NCI-H510A (cell line): ENCODE measurements at regions not wholly inside any gene's neighbourhood (a gene's known extent, or its start where the extent isn't known, plus 50 kb on each side); places are given as distances from the start of the nearest gene placed in this dataset.

Experiments
- DNase-seq: peaks from one replicate; lab custom pipeline; 2025; lab: John Stamatoyannopoulos, UW

DNA sequence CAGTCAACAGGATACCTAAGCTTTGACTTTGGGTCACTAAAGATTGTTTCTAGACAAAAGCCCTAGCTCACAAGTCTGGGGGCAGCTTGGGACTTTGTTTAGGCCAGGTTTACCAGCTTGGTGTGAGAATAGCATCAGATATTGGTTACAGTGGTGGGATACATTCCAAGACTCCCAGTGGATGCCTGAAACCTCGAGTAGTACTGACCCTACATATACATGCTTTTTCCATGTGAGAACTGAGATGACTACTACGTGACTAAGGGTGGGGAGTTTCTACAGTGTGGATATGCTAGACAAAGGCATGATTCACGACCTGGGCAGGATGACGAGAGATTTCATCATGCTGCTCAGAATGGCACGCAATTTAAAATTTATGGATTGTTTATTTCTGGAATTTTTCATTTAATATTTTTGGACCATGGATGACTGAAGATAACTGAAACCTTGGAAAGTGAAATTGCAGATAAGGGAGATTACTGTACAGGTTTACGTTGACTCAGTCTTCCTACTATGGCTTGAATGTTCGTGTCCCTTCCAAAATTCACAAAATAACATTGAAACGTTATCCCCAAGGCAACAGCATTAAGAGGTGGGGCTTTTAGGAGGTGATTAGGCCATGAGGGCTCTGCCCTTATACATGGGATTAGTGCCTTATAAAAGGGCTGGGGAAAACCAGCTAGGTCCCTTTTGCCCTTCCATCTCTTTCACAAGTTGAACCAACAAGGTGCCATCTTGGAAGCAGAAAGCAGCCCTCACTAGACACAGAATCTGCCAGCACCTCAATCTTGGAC is 50.2 kb upstream of the CTAGE1 start:
- DNase-seq, result no peak

DNA sequence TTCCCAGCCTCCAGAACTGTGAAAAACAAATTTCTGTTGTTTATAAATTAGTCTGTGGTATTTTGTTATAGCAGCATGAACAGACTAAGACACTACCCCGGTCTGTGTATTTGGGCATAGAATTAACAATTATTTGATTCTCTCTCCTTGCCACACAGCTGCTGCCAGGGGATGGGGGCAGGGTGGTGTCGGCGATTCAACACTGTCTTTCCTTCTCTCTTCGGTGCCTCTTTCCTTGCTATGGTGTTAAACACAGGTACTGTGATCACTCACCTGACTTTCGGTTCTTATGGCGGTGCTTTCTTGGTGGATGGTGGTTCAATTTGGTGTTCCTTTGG is 50.8 kb upstream of the CTAGE1 start:
- no peak for DNase-seq

DNA sequence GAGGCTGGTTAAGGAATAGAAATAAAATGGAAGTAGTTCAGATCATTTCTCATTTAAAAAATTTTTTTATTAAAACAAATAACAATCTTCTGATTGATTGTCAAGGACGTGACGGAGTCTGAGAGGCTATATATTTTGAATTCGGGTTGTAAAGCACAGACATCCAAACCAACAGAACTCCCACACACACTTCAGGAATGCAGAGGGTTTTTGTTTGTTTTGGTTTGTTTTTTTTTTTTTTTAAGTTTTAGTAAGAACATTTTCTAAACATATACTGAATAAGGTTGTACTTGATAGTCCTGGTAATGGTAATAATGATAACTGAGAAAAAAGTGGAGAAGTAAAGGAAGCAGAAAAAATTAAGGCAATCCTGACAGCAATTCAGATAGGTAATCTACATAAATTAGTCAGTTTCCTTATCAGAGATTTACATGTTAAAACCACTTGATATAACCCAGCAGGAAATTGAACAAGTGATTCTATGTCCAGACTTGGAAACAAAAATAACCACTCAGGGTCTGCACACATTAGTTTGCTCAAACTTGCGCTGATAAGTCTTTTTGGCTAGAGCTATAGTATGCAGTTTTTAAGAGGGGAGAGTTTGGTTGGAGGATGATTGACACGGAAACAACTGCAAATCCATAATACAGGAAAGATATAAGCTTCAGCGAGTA is 51.5 kb upstream of the CTAGE1 start:
- DNase-seq, result no peak

DNA sequence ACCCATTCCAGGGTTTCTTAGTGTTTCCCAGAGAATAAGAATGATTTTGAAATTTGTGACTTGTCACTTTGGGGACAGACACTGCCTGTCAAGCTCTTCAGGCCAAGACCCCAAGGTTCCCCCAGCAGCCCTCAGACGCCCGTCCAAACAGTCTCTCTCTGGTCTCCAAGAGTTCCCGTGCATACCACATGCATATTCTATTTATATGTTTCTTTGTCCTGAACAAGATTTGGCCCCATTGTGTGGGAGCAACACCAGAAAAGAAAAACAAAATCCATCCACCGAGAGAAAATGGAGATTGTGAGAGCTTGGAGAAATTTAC is 52.2 kb upstream of the CTAGE1 start:
- no peak for DNase-seq

DNA sequence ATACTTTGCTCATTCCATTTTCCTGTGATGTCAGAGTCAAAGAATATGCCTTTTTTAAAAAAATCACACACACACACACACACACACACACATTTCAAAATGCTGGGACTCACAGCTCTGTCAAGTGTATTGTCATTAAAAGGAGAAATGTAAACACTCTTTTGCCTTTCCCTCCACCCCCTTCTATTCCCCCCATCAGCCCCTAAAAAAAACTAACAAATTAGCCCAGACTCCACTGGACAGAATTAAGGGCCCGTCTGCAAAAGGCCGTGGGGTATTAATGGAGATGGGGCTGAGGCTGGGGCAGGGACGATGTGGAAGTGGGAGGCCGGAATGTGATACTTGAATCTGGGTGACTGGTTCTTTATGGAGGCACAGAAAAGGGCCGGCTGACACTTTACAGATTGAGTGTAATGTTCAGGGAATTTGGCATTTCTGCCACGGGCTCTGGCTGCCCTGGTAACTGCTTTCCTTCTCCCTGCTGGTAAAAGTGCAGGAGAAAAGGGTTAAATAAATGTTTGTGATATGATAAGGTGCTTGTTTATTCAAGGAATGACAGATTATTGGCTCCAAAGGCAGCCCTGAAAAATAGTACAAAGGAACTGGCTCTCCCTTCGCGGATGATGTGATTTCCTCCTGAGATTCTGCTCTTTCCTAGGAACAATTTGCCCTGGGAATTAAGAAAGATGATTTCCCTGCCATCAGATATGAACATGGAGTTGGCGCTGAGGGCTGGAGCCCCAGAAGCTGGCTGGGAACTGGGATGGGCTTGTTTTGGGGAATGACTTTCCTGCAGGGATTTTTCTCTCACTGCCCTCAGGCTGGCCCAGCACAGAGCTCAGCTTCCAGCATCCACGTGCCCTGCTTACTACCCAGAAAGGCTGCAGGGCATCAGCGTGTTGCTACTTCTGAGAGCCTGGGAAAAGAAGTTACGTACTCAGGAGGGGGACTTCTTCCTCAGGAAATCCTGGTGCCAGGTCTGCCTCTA is 52.8 kb upstream of the CTAGE1 start:
- no peak for DNase-seq

DNA sequence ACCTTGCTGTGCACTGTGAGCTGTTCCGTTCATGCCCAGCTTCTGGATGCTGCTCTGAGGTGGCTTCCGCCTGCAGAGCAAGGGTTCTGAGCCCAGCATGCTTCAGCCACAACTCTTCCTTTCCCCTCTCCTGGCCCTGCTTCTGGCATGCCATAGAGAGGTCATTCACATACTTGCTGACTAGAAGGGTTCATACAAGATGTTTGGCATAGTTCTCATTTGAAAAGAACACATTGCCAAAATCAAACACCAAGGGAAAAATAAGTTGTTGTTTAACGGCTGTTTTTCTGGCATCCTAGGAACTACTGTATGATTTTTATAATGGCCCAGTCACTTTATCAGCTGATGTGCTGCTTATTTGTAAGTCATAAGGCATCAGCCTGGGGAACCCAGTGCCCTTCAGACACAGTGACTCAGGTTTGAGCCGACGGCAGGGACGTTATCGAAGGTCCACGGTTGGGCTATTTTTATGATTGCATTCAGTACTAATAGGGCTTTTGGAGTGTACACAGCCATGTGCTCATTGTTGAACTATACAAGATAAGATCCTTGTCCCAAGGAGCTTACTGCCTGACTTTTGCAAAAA is 53.9 kb upstream of the CTAGE1 start:
- no peak for DNase-seq

DNA sequence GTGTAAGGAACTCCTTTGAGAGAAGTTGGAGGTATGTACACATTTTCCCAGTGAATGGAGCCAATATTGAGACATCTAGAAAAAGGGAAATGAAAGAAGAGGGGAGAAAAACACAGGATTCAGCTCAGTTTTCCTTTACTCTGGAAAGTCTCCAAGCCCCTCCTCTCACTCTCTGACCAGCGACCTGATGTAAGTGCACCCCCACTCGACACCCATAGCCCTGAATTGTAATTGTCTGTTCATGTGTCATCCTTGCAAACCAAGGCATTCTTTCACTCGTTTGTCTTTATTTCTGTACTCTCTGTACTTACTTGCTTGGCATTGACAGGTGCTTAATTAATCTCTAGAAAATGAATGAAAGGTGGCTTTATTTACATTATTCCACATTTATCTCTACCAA is 55.7 kb upstream of the CTAGE1 start:
- DNase-seq, result no peak

DNA sequence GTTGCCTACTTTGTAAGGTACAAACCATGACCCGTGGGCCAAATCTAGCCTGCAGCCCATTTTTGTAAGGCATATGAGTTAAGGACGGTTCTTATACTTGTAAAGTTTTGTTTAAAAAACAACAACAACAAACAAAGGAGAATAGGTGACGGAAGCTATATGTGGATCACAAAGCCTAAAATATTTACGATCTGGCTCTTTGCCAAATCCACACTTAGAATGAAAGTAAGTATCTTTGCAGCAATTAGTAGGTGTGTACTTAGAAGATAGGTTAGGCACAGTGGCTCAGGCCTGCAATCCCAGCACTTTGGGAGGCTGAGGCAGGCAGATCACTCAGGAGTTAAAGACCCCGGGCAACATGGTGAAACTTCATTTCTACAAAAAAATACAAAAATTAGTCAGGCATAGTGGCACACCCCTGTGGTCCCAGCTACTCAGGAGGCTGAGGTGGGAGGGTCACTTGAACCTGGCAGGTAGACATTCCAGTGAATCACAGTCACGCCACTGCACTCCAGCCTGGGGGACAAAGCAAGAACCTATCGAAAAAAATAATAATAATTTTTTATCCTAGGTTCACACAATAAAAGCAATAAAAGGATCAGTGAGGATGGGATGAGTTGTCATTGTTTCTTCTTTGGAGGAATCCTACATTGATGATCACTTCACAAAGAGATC is 57.8 kb upstream of the CTAGE1 start:
- no peak for DNase-seq

DNA sequence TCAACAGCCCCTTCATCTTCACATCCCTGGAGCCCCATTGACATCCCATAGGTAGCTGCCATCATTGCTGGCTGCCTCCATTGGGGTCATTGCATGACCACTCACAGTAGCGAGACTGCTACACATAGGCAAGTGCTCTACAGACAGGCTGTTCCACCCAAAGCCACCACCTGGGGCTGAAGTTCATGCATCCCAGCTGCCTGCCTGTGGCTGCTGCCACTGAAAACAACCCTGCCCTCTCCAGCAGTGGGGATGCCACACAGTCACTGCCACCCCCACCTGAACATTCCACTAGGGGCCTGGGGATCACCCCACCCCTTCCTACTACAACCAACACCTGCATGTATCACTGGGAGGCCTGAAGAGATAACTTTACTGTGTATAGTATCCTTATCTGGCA is 59.5 kb upstream of the CTAGE1 start:
- DNase-seq, result no peak

DNA sequence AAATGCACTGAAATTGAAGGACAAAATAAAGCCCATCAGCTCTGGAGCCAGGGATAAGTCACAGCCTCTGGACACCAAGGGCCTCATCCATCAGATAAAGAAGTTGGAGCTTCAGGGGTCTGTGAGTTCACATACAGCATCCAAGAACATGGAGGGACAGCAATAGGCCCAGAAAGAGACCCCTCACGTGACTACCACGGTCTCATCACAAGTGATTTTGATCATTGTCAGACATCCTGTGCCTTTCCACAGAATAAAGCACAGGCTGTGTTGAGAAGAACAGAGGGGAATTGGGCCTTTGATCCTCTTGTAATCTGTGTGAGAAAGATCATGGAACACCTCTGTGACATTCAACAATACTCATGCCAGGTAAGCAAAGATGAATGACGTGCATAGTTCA is 65.2 kb upstream of the CTAGE1 start:
- no peak for DNase-seq

DNA sequence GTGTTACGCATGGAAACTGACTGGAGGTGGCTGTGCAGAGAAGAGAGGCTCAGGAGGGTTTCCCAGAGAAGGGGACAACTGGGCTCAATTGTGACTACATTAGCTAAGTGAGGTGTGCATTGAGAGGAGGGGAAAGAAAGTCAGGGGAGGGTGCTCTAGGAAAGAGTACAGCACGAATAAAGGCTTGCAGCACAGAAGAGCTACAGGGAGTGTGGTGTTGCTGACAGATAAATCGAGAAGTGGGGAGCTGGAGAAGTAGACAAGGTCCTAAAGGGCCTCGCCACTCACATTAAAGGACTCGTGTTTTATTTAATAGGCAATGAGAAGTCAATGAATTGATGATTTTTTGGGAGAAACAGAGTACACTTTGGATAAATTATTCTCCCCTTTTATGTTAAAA is 65.7 kb upstream of the CTAGE1 start:
- no peak for DNase-seq

DNA sequence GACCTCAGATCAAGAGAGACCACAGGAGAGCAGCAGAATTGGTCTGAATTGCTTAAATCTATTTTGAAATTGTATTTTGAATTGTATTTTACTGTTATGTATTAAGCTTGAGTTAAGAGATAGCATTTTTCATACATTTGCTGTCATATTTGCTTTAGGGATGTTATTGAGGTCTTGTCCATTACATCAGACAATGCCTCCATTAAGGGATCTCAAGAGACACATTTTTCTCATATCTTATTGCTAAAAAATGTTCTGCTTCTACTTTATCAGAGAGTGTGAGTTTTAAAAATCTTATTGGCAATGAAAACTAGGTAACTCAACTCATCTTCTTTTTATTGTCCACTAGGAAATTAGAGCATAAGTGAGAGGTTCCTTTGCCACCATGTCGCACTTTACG is 66.8 kb upstream of the CTAGE1 start:
- DNase-seq, result no peak

DNA sequence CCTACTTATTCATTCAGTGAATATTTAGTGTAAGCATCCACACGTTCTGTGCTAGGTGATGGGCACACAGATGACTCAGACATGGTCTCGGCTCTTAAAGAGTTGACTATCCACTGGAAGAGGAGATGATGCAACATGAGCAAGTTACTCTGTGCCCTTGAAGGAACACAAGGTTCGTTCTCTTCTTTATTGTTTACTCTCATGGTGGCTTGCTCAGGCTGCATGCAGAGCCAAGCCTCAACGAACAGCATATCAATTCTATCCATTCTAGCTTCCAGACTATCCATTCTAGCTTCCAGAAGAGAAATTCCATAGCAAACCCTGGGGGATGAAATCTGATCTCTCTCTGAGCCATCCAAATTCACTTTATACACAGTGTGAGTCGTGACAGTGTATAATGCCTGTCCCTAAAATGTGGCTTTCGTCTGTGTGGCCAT is 68.1 kb upstream of the CTAGE1 start:
- DNase-seq, result no peak

DNA sequence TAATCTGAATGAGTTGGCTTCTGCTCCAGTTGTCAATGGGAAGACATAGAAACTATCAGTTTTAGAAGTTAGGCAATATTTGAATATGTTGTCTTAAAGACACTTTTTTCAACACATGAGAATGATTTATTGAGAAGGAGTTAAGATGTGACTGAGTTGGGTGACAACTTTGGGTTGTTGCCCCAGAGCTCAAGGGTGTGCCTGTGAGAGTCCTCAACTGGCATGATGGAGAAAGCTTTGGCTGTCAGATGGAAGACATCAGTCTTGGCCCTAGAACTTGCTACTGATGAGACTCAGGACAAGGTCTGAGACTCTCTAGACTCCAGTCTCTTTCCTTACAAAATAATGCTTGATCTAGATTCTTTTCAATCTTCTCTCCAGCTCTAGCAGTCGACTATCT is 69.0 kb upstream of the CTAGE1 start:
- DNase-seq, result no peak

DNA sequence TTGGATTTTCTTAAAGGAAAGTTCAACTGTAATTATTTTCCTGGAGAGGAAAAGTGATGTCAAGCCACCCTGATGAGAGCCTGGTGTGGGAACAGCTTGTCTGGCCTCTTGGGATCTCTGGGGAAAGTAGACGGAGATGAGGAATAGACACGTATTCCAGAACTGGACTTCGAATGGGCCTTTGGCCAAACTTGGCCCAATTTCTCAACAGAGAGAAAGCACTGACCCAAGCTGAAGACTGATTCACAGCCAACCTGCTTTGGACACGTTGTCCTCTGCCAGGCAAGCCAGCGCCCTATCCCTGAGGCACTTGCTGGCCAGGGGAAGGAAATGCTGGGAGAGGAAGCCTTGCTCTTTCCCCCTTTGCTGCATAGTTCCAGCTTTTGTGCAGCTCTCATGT is 70.8 kb upstream of the CTAGE1 start:
- DNase-seq, result no peak

DNA sequence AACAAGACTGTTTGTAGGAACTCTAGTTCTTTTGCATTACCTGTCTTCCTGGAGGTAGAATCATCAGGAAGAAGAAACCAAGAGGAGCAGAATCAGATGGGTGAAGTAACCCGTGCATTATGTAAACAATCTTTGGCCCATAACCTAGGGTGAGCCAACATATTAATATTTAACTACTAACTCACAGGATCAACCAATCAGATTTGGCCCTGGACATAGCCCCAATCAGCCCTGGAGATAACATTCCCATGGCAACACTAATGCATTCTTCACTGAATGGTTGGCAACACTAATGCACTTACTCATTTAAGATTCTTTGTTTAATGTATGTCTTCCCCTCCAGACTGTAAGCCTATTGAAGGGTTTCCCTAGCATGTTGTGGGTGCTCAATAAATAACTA is 72.0 kb upstream of the CTAGE1 start:
- no peak for DNase-seq

DNA sequence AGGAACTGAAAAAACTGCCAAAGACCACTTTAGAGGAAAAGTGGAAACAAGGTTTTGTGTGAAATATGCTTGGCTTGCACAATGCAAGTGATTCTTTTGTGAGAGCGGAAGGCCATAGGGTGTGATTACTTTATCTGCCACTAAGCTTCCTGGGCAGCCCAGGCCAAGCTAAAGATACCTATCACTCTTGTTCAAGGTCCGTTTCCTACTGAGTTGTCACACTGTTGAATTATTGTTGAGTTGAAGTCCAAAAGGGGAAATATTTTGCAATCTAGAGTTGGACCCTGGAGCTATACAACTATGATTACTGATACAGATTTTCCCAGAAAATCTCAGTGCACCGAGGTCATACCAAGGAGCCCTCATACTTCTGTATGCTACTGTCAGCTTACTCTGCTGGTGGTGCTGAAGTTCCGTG is 72.7 kb upstream of the CTAGE1 start:
- DNase-seq, result no peak

DNA sequence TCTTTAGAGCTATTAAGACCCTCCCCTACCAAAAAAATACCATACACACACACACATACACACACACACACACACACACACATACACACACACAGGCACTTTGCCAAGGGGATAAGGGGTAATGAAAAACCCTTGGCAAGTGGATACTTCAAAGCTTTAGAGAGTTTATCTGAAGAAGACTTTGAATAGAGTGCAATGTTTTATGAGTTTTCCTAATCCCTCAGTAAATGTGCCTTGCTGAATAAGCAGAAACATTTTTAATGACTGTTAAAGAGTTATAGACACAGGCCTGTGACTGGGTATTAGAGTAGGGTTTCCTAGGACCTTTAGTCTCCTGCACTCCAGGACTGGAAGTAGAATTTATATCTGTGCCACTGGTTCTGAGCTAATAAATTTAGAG is 75.5 kb upstream of the CTAGE1 start:
- DNase-seq, result no peak

DNA sequence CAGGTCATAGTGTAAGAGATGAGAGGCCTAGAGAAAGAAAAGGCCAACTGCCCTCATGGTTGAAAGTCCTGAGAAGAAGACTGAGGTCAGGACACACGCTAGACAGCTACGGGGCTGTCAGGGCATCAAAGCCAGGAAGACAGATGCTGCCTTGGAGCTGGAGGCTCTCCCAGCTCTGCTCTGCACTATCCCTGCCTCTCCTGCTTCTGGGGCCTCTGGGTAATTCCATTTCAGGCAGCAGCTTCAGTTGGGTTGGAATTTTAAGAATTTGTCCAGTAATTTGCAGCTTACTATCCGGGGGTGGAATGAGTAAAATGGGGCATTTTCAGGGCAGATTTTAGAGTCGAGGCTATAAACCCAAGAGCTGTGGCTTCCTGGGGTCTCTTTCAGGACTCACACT is 76.2 kb upstream of the CTAGE1 start:
- no peak for DNase-seq

DNA sequence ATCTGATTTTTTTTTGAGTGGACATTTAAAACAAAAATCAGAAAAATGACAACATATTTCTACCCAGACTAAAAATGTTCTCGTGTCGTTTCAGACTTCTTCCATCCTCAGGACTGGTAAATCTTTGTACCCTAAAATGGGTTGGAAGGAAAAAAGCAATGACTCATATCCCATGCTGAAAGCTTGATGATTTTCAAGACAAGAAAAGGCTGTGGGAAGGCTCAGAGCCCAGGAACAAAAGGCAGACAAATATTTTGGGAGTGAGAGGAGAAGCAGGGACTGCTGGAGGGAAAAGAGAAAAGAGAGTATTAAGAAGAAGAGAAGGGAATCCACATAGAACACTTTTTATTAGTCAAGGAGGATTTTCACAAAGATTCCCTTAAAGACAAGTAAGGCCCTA is 77.1 kb upstream of the CTAGE1 start:
- no peak for DNase-seq

DNA sequence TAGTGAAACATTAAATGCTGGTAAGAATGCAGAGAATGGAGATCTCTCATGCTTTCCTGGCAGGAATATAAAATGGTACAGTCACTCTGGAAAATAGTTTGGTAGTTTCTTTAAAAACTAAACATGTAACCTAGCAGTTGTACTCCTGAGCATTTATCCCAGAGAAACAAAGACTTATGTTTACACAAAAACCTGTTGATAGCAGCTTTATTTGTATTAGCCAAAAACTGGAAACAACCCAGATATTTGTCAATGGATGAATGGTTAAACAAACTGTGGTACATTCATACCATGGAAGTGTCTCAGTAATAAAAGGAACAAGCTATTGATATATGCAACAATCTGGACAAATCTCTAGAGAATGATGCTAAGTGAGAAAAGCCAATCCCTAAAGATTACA is 81.7 kb upstream of the CTAGE1 start:
- no peak for DNase-seq

DNA sequence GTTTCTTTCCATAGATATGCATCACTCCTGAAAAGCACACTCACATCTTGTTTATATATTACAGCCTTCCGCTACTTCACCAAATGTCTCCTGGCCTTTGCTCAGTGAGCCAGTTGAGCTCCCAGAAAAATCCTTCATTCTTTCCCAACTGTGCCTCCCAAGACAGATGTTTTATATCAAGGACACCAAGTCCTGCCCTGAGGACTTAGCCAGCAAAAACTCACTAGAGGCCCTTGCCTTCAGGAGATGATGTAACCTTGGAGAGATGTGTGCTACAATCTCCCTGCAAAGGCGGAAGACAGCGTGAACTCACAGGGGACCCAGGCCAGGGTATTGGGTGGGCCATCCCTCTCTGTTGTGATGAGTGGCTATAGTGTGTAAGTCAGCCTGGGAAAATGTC is 86.1 kb upstream of the CTAGE1 start:
- no peak for DNase-seq
